Activated T-helper 9 cell treated with anti-CD3 and anti-CD28 coated beads, Interleukin-2, amount 50 U/mL, for 16 hours (primary cell): ENCODE measurements at regions not wholly inside any gene's neighbourhood (a gene's known extent, or its start where the extent isn't known, plus 50 kb on each side); places are given as distances from the start of the nearest gene placed in this dataset.
"Not testable (repeated sequence)": the region's sequence is repeated elsewhere in the genome, so short reads cannot be mapped to it uniquely, and the experiment has no call there.

Source experiments
- DNase-seq: peaks from one replicate; pipeline ENCODE4 v3.0.0-alpha.2; 2020; ENCODE audit warnings: low read depth

DNA sequence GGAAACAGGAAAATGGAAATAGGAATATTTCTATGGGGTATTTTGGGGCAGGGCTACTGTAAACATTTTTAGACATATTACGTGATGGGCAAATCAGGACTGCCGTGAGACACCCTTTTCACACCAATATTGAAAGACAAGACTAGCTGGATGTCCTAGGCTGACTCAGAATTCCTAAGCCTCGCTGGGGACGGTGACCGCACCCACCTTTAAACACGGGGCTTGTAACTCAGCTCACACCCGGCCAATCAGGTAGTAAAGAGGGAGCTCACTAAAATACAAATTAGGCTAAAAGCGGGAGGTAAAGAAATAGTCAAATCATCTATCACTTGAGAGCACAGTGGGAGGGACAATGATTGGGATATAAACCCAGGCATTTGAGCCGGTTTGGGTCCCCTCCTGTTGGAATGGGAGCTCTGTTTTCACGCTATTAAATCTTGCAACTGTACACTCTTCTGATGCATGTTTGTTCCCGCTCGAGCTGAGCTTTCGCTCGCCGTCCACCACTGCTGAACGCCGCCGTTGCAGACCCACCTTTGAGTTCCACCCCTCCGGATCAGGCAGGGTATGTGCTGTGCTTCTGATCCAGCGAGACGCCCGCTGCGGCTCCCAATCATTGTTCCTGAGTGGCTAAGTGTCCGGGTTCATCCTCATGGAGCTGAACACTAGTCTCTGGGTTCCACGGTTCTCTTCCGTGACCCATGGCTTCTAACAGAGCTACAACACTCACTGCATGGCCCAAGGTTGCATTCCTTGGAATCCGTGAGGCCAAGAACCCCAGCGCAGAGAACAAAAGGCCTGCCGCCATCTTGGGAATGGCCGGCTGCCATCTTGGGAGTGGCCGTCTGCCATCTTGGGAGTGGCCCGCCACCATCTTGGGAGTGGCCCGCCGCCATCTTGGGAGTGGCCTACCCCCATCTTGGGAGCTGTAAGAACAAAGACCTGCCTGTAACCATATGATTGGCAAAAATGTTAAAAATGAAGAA lies 152.6 kb downstream of the CRLF2 start:
- DNase-seq = no peak

DNA sequence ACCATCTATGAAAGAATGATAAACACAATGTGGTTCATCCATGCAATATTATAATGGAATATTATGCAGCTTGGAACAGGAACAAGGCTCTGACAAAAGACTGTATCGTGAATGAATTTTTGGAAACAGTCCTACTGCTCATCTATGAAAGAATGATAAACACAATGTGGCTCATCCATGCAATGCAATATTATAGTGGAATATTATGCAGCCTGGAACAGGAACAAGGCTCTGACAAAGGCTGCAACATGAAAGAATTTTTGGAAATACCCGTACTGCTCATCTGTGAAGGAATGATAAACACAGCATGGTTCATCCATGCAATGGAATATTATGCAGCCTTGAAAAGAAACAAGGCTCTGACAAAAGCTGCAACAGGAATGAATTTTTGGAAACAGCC lies 158.8 kb downstream of the CRLF2 start:
- DNase-seq = not testable (repeated sequence)

DNA sequence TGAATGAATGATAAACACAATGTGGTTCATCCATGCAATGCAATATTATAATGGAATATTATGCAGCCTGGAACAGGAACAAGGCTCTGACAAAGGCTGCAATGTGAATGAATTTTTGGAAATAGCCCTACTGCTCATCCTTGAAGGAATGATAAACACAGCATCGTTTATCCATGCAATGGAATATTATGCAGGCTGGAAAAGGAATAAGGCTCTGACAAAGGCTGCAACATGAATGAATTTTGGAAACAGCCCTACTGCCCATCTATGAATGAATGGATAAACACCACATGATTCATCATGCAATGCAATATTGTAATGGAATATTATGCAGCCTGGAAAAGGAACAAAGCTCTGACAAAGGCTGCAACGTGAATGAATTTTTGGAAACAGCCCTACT lies 159.4 kb downstream of the CRLF2 start:
- DNase-seq = no peak

DNA sequence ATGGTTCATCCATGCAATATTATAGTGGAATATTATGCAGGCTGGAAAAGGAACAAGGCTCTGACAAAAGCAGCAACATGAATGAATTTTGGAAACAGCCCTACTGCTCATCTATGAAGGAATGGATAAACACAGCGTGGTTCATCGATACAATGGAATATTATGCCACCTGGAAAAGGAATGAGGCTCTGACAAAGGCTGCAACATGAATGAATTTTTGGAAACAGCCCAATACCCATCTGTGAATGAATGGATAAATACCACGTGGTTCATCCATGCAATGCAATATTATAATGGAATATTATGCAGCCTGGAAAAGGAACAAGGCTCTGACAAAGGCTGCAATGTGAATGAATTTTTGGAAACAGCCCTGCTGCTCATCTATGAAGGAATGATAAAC lies 160.4 kb downstream of the CRLF2 start:
- no peak for DNase-seq

DNA sequence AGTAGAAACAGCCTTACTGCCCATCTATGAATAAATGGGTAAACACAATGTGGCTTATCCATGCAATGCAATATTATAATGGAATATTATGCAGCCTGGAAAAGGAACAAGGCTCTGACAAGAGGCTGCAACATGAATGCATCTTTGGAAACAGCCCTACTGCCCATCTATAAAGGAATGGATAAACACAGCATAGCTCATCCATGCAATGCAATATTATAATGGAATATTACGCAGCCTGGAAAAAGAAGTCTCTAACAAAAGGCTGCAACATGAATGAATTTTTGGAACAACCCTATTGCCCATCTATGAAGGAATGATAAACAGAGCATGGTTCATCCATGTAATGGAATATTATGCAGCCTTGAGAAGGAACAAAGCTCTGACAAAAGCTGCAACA lies 161.0 kb downstream of the CRLF2 start:
- DNase-seq = no peak

DNA sequence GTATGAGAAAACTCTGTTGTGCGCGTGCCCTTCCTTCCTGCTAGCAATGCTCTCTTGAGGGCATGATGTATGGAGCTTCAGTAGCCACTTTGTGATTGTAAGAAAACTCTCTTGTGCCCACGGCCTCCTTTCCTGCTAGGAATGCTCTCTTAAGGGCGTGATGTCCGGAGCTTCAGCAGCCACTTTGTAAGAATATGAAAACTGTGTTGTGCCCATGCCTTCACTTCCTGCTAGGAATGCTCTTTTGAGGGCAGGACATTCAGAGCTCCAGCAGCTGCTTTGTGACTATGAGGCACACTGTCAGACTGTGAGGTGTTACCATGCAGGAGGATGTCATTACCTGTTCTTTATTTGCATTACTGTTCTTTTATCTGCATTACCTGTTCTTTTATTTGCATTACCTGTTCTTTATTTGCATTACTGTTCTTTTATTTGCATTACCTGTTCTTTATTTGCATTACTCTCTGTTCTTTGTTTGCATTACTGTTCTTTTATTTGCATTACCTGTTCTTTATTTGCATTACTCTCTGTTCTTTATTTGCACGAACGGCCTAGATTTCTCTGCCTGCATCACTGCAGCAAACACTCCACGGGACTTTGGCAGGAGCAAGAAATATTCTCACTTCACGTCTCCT lies 166.7 kb downstream of the CRLF2 start:
- DNase-seq = no peak

DNA sequence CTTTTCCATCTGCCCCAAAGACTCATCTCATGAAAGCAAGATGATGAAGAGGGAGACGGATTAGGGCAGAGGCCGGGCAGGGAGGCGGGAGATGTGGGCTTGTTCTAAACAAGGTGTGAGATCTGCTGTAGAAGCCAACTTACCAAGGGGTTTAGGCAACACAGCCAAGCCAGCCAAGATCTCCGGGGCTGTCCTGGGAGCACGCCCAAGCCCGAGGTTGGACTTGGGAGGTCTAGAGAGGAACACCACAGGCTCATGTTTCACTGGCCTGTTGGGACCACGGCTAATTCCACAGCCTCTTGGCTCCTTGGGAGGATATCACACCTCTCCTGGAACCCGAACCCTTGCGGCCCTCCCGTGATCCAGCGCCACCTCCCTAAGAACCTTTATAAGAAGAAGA lies 171.4 kb downstream of the CRLF2 start:
- DNase-seq = no peak

DNA sequence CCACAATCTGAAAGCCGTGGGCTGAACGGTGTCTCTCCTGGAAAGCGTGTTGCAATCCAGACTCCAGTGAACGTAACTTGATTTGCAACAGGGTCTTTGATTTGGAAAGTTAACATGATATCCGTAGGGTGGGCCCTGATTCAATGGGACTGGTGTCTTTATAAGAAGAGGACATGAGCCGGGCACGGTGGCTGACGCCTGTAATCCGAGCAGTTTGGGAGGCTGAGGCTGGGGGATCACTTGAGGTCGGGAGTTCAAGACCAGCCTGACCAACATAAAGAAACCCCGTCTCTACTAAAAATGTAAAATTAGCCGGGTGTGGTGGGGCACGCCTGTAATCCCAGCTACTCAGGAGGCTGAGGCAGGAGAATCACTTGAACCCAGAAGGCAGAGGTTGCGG lies 176.5 kb downstream of the CRLF2 start:
- DNase-seq = not testable (repeated sequence)

DNA sequence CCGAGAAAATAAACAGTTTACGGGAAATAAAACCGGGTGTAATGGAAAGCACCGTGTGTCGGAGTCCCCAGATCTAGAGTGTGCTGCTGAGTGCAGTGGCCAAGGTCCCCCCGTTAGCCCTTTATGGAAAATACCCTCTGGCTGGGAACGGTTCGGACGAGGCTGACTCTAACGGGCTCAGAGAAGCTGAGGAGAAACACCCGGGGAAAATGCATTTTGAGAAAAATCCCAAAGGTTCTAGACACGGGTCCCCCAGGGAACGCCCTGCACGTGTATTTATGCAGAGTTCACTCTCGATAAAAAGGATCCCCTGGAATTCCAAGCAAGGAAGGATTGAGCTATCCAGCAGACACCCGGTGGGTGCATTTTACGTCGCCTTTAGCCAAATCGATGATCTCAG lies 177.2 kb downstream of the CRLF2 start:
- no peak for DNase-seq

DNA sequence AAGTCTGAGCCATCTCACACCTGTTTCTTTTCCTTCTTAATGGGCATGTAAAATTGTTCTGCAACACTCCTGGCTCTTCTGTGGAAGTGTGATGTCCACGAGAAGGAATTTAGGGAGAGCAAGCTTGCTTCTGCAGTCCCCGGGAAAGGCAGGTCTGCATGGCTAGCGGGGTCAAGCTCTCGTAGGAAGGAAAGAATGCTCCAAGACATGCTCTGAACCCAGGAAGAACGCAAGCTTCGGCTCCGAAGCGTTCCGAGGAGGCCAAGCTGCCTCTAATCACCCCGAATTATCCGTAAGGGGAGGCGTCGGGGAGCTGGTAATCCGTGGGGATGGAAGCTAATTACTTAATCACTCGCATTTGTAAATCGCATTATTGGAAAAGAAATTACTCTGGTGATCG lies 177.7 kb downstream of the CRLF2 start:
- no peak for DNase-seq

DNA sequence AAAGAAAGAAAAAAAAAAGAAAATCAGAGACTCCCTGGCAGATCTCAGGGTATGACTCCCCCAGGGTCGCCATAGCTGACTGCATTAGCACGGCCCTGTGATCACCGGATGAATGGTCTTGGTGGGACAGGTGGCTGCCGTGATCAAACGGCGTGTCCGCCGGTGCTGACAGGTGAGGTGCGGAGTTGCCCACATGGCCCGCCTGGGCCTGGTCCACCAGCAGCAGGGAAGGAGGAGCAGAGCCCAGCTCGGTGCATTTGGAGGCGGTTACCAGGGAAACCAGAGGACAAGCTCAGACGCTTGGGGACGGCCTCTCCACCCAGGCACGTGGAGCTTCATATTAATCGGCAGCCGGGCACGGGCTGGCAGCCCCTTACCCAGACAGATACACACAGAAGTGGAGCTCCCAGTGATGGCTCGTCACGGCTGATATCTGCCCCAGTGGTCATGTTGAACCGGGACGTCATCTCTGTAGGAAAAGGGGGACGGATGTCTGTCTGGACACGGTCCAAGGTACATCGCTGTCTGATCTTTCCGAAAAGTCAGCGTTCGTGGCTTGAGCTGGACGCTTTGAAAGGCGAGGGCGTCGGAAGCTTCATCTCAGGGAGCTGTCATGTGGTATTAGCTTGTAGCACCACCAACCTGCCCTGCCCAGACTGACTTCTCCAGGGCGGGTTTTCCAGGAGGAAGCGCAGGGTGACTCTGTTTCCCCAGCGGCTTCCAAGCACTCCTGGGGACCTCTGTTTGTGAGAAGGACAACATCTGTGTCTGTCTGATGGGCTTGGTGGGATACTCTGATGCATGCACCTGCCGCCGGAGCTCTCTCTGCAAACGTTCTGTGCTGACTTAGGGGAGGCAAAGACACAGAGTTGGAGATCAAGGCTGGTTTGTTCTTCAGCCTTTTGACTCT lies 180.7 kb downstream of the CRLF2 start:
- DNase-seq = no peak

DNA sequence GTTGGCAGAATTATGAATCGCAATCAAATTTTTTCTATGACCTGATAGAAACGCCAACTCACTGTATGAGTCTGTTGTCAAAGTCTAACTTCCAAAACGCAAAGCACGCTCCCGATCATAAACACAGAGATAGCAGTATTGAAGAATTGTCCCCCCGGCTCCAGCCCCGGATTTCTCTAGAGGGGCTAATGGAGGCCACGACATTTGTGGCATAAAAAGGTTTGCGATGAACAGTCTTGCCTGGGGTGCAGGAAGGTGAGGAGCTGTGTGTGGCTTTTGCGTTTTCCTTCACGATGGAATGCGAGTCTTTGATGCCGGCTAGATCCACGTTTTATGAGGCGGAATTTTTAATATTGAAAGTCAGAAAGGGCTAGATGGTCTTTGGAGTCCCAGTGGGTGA lies 183.0 kb downstream of the CRLF2 start:
- no peak for DNase-seq

DNA sequence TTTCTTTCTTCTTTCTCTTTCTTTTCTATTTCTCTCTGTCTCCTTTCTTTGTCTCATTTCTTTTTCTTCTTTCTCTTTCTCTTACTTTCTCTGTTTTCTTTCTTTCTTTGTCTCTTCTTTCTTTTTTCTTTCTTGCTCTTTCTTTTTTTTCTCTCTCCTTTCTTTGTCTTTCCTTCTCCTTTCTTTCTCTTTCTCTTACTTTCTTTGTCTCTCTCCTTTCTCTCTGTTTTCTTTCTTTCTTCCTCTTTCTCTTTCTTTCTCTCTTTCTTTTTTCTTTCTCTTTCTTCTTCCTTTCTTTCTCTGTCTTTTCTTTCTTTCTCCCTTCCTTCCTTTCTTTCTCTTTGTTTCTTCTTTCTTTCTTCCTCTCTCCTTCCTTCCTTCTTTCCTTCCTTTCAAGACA lies 184.8 kb downstream of the CRLF2 start:
- no peak for DNase-seq

DNA sequence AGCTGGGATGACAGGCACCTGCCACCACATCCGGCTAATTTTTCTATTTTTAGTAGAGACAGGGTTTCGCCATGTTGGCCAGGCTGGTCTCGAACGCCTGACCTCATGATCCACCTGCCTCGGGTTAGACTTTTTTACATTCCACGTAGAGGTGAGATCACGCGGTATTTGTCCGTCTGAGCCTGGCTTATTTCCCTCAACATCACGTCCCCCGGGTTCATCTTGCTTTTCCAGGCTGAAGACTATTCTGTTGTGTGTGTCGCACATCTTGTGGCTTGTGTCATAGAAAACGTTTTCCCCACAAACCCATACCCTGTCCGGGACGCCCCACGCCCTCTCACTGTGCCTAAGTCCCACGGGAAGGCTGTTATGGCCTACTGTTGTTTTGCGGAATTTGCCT lies 185.3 kb downstream of the CRLF2 start:
- DNase-seq = no peak

DNA sequence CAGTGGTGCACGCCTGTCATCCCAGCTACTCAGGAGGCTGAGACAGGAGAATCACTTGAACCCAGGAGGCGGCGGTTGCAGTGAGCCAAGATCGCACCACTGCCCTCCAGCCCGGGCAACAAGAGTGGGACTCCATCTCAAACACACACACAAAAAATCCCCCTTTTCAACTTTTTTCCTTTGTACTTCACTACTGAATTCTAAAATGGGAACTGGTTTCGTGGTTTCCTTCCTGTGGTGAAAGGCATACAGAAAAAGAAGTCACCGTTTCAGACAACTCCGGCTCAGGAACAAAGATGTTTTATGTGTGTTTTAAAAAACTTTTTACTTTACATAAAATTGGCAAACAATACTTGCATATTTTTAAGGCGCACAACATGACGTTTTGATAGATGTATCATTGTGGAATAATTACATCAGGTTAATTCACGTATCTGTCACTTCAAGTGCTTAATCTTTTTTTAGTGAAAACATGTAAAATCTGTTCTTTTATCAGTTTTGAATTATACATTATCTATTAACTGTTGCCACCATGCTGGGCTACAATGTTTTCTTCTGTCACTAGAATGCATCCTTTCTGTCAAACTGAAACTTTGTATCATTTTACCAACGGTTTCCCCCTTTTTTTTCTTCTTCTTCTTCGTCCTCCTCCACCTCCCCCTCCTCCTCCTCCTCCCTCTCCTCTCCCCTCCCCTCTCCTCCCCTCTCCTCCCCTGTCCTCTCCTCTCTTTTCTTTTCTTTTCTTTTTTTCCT lies 186.0 kb downstream of the CRLF2 start:
- no peak for DNase-seq

DNA sequence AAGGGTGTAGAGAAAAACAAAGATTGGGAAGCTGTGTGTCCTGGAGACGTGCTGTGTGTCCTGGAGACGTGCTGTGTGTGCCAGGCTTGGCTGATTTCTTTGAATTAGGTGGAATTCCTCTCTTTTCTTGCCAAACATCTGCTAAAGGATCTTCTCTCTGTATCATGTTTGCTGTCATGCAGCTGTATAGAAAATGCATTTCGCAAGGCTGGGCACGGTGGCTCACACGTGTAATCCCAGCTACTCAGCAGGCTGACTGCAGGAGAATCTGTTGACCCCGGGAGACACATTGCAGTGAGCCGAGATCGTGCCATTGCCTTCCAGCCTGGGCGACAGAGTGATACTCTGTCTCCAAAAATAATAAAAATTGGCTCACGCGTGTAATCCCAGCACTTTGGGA lies 187.0 kb downstream of the CRLF2 start:
- no peak for DNase-seq

DNA sequence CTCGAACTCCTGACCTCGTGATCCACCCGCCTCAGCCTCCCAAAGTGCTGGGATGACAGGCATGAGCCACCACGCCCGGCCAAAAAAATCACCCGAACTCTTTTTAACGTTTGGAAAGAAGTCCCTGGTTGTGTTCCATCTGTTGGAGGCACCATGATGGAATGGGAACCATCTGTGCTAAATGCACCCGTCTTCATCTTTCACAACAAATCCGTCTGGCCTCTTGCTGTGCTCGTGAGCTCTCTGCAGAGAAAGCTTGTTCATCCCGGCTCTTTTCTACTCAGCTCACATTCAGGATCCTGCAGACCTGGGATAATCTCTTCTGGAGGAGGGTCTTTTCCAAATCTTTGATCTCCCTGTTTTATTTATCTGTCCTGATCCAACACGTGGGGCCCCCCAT lies 188.8 kb downstream of the CRLF2 start:
- no peak for DNase-seq

DNA sequence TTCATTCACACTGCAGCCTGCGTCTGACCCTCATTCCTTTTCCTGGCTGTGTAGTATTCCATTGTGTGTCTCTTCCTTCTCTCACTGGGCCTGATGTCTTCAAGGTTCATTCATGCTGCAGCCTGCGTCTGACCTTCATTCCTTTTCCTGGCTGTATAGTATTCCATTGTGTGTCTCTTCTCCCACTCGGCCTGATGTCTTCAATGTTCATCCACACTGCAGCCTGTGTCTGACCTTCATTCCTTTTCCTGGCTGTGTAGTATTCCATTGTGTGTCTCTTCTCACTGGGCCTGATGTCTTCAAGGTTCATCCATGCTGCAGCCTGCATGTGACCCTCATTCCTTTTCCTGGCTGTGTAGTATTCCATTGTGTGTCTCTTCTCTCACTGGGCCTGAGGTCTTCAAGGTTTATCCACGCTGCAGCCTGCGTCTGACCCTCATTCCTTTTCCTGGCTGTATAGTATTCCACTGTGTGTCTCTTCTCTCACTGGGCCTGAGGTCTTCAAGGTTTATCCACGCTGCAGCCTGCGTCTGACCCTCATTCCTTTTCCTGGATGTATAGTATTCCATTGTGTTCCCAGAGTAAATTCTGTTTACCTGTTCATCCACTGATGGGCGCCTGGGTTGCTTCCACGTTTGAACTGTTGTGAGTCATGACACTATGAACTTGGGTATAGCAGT lies 191.0 kb downstream of the CRLF2 start:
- DNase-seq = not testable (repeated sequence)

DNA sequence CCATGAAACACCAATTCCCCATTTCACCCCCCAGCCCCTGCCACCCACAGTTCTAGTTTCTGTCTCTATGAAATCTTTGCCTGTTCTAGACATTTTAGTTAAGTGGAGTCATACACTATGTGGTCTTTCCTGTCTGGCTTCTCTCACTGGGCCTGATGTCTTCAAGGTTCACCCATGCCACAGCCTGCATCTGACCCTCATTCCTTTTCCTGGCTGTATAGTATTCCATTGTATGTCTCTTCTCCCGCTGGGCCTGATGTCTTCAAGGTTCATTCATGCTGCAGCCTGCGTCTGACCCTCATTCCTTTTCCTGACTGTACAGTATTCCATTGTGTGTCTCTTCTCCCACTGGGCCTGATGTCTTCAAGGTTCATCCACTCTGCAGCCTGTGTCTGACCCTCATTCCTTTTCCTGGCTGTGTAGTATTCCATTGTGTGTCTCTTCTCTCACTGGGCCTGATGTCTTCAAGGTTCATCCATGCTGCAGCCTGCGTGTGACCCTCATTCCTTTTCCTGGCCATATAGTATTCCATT lies 191.7 kb downstream of the CRLF2 start:
- DNase-seq = no peak

DNA sequence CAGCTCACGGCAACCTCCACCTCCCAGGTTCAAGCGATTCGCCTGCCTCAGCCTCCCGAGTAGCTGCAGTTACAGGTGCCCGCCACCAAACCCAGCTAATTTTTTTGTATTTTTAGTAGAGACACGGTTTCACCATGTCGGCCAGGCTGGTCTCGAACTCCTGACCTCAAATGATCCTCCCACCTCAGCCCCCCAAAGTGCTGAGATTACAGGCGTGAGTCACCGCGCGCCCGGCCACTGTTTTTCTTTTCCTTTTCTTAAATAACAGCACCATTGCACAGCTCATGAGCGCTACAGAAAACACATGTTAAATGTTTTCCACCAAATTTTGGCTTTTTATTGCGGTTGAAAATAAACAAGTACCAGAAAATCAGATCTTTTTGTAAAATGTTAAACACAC lies 195.5 kb downstream of the CRLF2 start:
- DNase-seq = not testable (repeated sequence)

DNA sequence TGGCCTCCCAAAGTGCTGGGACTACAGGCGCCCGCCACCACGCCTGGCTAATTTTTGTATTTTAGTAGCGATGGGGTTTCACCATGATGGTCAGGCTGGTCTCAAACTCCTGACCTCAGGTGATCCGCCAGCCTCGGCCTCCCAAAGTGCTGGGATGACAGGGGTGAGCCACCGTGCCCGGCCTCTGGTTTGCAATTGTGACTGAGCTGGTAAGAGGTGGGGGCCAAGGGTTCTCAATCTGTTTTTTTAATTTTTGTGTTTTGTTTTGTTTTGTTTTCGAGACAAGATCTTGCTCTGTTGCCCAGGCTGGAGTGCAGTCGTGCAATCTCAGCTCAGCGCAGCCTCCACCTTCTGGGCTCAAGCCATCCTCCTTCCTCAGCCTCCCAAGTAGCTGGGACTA lies 196.2 kb downstream of the CRLF2 start:
- DNase-seq = not testable (repeated sequence)
